RPMI8226 (cell line): ENCODE measurements at regions not wholly inside any gene's neighbourhood (a gene's known extent, or its start where the extent isn't known, plus 50 kb on each side); places are given as distances from the start of the nearest gene placed in this dataset.
"Not testable (repeated sequence)": the region's sequence is repeated elsewhere in the genome, so short reads cannot be mapped to it uniquely, and the experiment has no call there.

ENCODE experiments used
- DNase-seq: peaks from one replicate; pipeline ENCODE4 v3.0.0-alpha.2; 2015

DNA sequence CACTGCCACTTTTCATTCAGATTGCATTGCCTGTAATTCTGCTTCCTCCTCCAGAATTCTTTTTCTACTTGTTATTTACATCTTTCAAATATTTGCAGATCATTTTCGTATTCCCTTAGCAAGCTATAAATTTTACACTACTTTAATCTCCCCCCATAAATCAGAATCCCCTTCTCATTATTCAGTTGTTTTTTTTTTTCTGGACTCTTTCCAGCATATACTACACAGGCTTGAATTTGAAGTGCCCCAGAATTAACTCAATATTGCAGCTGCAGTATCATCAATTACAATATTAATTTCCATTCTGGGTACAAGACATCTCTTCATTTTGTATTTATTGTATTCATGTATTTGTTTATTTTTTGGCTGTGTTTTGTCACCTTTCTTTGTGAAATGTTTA is 1494.3 kb downstream of the AMY1C start:
- no peak for DNase-seq

DNA sequence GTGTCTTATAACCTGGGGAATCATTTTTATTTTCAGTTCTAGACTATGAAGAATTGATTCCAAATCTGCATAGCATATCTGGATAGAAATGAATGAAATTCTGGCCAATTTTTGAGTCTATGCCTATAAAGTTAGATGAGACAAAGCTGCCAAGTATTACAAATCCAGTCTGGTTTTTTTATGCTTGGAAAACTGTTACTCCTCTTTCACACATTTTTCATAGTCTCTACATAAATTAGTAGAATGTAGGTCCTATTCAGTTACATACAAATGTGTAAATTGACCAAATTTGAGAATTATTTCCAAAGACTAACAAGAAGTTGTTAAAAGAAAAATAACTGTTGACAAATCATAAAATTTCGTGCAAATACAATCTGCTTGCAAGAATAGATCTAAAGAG is 1505.2 kb downstream of the AMY1C start:
- no peak for DNase-seq

DNA sequence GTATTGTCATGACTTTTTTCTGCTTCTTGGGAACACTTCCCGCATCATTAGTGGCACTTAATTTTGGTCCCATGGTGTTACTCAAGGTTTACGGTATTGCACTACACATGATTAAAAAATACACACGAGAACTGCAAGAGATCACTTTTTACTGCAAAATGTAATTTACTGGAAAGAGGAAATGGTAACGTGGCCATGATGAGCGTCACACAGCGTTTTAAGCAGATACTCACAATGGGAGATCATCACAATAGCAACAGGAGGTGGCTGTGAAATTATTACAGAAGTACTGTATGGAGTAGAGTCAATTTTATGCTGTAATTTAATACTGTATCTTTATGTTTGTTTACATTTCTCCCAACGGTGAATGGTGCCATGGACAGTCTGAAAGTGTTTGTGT is 1510.3 kb downstream of the AMY1C start:
- no peak for DNase-seq

DNA sequence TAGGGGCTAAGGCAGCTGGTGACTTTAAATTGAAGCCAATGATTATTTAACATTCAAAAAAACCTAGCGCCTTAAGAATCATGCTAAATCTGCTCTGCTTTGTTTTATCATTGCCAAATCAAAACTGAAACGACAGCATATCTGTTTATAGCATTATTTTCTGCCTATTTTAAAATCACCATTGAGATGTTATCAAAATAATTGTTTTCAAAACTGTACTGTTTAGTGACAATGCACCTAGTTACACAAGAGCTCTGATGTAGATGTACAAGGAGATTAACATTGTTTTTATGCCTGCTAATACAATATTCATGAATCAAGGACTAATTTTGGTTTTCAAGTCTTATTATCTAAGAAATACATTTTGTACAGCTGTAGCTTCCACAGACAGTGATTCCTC is 1521.3 kb downstream of the AMY1C start:
- no peak for DNase-seq

DNA sequence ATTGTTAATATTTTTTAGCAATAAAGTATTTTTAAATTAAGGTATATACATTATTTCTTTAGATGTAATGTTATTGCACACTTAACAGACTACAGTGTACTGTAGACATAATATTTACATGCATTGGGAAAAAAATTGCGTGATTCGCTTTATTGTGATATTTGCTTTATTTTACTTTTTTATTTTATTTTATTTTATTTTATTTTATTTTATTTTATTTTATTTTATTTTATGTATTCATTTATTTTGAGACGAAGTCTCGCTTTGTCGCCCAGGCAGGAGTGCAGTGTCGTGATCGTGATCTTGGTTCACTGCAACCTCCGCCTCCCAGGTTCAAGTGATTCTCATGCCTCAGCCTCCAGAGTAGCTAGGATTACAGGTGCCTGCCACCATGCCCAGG is 1522.7 kb downstream of the AMY1C start:
- not testable (repeated sequence) for DNase-seq

DNA sequence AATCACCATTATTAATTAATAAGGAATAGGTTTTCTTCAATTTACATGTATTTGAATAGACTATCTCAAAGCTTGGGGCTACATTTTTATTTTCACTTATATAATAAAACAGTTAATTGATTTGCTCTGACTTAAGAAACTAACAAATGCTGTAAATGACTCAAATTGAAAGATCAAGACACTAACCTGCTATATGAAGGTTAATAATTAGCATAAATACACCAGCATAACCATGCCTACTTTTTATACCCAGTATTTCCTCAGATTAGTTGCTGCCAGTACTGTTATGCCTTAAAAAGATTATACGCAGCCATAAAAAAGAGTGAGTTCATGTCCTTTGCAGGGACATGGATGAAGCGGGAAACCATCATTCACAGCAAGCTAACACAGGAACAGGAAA is 1545.1 kb downstream of the AMY1C start:
- DNase-seq, result no peak

DNA sequence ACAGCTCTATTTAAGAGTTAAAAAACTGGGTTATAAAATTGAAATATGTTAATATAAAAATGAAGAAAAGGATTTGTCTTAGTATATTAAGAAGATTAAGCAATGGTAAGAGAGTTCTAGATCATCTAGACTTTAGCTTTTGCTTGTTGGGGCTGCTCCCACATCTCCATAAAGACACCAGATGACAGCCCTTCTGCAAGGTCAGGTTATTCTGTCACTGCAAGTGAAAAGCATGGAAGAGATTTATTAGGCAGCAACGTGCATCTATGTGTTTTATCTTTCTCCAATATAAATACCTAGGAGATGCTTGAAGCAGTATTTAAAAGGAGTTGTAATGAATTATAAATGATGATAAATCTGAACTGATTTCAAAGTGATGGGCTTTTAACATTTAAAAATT is 1560.4 kb downstream of the AMY1C start:
- DNase-seq, result no peak

DNA sequence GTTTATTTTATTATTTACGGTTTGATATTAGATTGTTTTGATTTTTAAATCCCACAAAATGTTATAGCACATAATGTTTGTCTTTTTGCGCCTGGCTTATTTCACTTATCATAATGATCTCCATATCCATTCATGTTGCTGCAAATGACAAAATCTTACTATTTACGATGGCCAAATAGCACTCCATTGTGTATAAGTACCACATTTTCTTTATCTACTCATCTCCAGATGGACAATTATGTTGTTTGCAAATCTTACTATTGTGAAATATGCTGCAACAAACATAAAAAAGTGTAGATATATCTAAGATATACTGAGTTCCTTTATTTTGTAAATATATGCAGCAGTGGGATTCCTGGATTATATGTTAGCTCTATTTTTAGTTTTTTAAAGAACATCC is 1568.3 kb downstream of the AMY1C start:
- no peak for DNase-seq

DNA sequence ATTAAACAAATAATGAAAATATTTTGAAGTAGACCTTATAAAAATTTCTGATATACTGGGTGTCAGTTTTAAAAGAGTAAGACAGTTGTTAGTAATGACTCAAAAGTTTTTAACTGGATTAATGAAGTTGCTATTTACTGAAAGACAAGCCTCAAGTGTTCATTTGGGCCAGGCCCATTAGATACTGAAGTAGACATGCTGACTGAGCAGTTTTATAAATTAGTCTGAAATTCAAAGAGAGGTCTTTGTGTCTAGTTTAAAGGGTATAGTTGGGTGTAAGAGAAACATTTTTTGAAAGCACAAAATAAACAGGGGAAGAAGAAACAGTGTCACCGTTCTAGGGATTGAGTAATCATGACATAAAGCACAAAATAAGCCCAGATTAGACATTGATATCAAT is 1577.2 kb downstream of the AMY1C start:
- DNase-seq, result no peak

DNA sequence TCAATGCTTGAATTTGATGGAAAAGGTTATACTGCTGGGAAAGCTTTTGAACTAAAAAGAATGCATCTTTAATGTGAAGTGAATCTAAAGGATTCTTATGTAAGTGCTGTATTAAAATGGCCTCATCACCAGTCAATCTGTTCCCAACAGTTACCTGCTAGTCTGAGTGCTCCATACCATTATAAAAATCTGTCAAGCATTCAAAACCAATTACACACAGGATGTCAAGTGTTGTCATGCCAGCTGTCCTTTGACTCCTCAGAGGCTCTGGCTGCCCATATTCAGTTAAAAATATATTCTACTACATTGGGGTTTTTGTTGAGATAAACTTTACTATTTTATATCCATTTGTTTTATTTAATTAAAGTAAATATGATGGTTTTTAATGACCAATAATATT is 1587.7 kb downstream of the AMY1C start:
- DNase-seq, result no peak

DNA sequence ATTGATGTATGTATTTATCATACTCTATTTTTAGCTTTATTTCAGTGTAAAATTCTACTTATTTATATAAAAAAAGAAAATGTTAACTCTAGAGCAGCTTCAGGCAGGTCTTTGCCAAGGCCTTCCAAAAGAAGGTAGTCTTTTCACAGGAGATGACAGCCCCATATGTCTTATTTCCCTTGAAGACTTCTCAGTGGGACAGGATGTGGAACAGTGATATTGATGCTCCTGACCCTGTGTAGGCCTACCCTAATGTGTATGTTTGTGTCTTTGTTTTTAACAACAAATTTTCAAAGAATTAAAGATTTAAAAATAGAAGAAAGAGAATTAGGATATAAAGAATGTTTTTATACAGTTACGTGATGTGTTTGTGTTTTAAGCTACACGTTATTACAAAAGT is 1593.6 kb downstream of the AMY1C start:
- DNase-seq, result no peak

DNA sequence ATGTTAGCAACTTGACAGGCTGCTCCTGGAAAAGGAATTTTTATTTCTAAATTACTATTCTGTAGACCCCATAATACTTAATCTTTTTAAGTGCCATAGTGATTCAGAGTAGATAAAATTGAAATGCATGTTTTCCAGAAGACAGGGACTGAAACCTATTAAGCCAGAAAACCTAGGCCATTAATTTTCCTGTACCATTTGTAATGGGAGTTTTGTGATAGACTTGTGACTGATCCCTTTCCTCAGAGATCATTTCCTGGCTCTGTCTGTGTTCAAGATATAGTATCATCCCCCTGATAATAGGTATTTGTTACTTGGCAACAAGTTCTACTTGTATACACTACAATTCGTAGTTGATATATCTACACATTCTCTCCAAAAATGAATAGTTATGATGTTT is 1609.8 kb downstream of the AMY1C start:
- no peak for DNase-seq

DNA sequence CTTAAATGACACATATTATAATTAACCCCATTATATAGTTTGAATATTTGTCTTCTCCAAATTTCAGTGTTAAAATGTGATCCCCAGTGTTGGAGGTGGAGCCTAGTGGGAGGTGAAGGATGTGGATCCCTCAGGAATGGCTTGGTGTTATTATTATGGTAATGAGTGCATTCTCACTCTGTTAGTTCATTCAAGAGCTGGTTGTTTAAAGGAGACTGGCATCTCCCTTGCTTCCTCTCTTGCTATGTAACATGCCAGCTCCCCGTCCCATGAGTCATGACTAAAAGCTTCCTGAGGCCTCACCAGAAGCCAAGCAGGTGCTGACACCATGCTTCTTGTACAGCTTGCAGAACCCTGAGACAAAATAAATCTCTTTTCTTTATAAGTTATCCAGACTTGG is 1612.7 kb downstream of the AMY1C start:
- no peak for DNase-seq

DNA sequence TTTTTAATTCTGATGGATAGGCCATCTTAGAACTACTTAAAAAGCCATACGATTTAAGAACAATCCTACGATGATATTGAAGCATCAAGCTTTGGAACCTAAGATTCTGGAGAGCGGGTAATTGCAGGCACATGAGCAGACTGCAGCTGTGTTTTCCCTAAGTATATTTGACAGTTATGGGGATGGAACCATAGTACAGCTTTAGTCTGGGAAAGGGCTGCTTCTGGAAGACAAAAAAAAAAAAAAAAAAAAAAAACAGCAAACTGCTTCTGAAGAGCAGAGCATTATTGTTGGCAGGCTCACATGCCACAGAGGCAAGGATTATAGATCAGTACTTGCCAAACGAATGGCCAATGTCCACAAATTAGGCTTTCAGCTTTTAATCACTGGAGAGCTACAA is 1618.7 kb downstream of the AMY1C start:
- no peak for DNase-seq

DNA sequence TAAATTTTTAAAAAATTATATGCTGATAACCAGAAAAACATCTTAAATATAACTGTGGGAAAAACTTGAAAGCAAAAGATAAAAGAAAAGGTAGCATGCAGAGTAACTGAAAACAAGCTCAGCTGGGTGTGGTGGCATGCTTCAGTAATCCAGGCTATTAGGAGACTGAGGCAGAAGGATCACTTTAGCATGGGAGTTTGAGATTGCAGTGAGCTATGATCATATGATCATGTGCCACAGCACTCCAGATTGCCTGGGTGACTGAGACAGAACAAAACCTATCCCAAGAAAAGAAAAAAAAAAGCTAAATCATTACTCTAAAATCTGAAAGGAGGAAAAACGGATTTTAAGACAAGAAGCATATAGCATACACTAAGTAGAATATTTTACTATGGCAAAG is 1624.0 kb downstream of the AMY1C start:
- DNase-seq, result no peak

DNA sequence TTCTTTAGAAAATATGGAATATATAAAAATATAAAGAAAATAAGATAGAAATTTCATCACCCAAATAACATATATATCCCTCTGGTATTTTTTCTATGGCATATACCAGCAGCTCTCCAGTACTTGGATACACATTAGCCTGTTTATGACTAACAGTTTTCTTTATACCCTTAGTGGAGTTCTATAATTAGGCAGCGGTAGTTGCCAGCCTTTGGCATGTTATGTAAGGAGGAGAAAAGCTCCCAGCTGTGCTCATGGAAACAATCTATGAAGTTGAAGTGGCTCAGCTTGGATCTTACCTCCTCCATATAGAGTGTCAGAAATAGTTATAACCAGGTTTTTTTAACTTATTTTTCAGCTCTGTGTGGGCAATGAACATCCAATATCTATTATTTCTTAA is 1636.8 kb downstream of the AMY1C start:
- DNase-seq, result no peak

DNA sequence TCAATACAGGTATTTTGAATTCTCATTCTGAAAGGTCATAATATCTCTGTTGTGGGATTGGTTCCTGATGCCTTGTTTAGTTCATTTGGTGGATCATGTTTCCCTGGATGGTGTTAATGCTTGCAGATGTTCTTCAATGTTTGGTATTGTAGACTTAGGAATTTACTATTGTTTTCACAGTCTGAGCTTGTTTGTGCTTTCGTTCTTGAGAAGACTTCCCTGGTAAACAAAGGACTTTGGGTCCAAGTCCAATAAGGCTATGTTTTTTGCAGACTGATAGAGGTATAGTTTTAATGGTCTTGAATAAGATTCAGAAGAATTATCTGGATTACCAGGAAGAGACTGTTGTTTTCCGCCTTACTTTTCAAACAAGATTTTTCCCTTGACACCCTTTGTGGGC is 1646.3 kb downstream of the AMY1C start:
- DNase-seq, result no peak

DNA sequence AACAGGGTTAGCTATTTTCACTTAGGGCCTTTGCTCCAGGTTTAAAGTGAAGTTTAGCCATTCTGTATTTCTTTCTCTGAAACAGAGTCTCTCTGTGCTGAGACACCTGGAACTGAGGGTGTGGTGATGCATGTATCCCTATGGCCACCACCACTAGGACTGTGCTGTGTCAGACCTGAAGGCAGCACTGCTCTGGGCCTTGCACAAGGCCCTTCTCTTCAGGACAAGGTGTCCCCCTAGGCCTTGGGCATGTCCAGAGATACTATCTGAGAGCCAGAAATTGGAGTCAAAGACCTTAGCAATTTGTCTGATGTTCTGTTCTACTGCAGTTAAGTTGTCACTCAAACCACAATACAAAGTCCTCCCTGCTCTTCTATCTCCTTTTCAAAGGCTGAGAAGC is 1649.2 kb downstream of the AMY1C start:
- DNase-seq, result no peak

DNA sequence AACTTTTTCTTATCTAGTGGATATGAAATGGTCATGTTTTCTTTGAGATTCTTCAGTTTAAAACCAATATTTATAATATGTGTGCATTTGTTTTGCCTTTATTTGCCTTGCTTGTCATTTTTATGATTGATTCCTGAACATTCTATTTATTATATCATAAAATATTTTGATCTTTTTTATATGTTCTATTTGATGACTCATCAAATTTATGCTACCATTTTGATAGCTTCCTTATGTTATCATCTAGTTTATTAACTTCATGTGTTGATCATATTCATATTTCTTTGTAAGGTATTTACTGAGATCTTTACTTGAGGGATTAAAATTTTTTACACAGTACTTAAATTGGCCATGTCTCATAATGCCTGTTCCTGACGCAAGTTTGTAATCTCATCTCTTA is 1650.0 kb downstream of the AMY1C start:
- DNase-seq, result no peak

DNA sequence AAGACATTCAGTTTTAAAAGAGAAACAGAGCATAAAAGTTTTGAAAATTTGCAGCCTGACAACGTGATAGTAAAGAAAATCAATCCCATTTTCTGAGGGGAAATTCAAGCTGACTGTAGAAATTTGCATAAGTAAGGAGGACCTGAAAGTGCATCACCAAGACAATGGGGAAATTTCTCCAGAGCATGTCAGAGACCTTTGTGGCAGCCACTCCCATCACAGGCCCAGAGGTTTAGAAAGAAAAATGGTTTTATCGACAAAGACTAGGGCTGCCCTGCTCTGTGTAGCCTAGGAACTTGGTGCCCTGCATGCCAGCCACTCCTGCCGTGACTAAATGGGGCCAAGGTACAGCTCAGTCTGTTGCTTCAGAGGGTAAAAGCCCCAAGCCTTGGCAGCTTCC is 1640.2 kb upstream of the PRMT6 start:
- no peak for DNase-seq

DNA sequence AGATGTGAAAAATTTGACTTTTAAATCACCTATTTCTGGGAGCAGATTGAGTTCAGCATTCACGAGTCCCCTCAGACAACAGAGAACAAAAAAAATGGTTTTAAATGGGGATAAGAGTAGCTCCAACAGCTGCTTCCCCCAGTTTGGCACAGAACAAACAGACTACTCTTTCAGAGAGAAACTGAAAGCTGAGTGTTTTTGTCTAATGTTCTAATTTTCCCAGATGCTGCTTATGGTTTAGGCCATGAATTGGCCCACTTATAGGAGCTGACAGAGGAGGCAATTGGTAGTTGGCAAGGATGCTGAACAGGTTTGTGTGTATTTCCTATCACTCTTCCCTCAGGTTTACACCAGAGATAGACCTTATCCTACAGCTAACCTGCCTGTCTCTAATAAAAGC is 1637.4 kb upstream of the PRMT6 start:
- DNase-seq, result no peak

DNA sequence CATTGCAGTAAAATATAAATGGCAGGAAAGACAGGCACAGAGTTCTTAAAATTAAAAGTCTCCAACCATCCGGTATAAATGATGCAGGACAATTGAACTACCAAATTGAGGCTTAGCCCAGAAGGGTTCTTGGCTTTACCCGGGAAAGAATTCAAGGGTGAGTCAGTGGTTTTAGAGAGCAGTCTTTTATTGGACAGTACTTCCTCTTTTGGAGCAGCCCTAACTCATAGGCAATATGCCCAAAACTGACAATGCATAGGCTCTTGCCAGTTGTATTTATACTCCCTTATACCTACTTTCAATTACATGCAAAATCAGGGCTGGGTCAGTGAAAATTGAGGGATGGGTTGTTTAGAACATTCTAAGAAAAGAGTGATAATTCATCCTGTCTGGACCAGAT is 1628.9 kb upstream of the PRMT6 start:
- DNase-seq, result peak; percentile 16

DNA sequence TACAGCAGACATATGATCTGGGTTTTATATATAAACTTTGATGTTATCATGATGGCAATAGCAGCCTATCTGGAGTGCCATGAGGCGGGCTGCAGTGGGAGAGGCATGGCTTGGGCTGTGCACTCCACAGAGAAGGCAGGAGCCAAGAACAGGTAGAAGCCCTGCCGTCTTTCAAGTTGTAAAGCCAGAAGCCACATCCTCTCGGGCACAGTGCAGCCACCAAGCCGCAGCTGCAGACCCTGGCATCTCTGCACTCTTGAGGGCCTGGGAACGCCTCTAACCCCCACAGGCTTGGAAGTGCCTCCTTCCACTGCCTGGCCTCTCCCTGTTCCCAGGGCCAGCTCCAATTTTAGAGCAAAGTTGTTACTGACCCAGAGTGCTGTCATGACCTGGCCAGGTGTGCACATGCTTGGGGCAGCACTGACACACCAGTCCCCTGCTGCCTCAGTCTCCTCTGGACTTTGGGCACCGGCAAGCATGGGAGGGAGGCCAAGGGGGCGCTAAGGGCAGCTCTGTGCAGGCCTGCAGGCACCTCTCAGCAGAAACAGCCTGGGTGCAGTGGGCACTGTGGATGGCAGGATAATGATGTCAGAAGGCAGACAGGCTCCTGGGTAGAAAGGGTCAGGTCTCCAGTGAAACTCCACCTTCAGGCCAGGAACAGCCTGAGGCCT is 1619.8 kb upstream of the PRMT6 start:
- DNase-seq, result no peak

DNA sequence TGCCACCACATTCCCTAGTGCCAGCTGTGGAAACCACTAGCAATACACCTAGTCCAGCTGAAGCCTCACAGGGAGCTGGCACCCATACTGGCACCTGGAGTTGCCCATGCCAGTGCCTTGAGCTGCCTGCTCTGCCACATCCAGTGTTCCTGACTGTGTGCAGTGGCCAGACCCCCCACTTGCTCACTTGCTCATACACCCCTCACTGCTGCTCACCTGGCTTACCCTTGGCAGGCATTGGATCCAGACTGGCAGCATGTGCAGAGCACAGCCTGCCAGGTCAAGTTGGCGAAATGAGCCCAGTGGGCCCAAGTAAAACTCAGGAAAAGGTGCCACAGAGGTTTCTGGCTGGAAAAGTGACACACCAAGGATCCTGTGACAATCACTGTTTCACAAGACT is 1618.6 kb upstream of the PRMT6 start:
- DNase-seq, result no peak

DNA sequence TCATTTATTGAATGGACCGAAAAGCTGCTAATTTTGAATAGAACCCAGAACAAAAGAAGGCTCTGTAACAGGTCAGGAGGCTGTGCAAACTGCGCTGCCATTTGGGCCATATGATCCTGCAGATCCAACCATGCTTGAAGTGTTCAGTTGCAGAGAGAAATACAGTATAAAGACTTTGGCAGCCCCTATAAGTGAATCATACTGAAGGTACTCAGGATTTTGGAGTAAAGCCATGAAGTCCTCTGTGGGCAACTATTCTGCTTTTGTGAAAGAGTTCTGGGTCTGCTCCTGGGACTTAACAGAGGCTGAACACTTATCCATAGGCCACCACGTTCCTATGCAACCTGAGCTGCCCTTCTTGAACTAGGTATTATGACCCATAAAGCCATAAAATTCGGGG is 1613.6 kb upstream of the PRMT6 start:
- DNase-seq, result no peak

DNA sequence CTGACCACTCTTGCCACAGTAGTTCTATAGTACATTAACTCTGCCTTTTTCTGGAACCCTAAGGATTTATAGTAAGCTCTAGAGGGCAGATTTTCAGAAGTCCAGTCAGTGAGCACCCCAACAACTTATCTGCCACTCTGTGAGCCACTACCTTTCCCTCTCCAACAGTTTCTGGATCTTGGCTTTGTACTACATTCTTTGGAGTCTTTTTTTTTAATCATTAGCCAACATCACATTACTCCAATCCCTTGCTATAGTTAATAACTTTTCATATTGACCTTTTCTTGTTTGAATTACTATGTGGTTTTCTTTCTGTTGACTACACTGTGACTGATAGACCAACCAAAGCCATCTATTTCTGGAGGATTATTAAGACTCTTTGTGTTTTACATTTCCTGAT is 1596.7 kb upstream of the PRMT6 start:
- DNase-seq, result no peak
